ENCODE measurements at regions not wholly inside any gene's neighbourhood (a gene's known extent, or its start where the extent isn't known, plus 50 kb on each side); places are given as distances from the start of the nearest gene placed in this dataset.

DNA sequence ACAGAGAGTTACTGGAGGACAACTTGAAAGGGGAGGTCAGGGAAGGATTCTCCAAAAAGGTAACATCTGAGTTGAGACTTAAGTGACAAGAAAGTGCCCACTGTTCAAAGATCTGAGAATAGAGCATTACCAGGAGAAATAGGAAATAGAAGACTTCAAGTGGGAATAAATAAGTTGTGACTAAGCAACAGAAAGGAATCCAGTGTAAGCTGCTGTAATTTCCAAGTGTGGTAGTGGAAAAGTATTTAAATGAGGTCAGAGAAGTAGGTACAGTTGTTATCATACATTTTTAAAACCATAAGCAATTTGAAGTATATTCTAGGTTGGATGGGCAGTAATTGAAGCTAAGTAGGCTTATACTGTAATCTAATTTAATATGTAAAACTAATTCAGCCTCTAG, 211.9 kb downstream of the FBXO8 start (continued):
- TF ChIP-seq, protein P1, sequence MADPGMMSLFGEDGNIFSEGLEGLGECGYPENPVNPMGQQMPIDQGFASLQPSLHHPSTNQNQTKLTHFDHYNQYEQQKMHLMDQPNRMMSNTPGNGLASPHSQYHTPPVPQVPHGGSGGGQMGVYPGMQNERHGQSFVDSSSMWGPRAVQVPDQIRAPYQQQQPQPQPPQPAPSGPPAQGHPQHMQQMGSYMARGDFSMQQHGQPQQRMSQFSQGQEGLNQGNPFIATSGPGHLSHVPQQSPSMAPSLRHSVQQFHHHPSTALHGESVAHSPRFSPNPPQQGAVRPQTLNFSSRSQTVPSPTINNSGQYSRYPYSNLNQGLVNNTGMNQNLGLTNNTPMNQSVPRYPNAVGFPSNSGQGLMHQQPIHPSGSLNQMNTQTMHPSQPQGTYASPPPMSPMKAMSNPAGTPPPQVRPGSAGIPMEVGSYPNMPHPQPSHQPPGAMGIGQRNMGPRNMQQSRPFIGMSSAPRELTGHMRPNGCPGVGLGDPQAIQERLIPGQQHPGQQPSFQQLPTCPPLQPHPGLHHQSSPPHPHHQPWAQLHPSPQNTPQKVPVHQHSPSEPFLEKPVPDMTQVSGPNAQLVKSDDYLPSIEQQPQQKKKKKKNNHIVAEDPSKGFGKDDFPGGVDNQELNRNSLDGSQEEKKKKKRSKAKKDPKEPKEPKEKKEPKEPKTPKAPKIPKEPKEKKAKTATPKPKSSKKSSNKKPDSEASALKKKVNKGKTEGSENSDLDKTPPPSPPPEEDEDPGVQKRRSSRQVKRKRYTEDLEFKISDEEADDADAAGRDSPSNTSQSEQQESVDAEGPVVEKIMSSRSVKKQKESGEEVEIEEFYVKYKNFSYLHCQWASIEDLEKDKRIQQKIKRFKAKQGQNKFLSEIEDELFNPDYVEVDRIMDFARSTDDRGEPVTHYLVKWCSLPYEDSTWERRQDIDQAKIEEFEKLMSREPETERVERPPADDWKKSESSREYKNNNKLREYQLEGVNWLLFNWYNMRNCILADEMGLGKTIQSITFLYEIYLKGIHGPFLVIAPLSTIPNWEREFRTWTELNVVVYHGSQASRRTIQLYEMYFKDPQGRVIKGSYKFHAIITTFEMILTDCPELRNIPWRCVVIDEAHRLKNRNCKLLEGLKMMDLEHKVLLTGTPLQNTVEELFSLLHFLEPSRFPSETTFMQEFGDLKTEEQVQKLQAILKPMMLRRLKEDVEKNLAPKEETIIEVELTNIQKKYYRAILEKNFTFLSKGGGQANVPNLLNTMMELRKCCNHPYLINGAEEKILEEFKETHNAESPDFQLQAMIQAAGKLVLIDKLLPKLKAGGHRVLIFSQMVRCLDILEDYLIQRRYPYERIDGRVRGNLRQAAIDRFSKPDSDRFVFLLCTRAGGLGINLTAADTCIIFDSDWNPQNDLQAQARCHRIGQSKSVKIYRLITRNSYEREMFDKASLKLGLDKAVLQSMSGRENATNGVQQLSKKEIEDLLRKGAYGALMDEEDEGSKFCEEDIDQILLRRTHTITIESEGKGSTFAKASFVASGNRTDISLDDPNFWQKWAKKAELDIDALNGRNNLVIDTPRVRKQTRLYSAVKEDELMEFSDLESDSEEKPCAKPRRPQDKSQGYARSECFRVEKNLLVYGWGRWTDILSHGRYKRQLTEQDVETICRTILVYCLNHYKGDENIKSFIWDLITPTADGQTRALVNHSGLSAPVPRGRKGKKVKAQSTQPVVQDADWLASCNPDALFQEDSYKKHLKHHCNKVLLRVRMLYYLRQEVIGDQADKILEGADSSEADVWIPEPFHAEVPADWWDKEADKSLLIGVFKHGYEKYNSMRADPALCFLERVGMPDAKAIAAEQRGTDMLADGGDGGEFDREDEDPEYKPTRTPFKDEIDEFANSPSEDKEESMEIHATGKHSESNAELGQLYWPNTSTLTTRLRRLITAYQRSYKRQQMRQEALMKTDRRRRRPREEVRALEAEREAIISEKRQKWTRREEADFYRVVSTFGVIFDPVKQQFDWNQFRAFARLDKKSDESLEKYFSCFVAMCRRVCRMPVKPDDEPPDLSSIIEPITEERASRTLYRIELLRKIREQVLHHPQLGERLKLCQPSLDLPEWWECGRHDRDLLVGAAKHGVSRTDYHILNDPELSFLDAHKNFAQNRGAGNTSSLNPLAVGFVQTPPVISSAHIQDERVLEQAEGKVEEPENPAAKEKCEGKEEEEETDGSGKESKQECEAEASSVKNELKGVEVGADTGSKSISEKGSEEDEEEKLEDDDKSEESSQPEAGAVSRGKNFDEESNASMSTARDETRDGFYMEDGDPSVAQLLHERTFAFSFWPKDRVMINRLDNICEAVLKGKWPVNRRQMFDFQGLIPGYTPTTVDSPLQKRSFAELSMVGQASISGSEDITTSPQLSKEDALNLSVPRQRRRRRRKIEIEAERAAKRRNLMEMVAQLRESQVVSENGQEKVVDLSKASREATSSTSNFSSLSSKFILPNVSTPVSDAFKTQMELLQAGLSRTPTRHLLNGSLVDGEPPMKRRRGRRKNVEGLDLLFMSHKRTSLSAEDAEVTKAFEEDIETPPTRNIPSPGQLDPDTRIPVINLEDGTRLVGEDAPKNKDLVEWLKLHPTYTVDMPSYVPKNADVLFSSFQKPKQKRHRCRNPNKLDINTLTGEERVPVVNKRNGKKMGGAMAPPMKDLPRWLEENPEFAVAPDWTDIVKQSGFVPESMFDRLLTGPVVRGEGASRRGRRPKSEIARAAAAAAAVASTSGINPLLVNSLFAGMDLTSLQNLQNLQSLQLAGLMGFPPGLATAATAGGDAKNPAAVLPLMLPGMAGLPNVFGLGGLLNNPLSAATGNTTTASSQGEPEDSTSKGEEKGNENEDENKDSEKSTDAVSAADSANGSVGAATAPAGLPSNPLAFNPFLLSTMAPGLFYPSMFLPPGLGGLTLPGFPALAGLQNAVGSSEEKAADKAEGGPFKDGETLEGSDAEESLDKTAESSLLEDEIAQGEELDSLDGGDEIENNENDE (IDR thresholded peaks at IDR 0.05; ENCODE audit: insufficient replicate concordance, low read length), result no peak
- no peak for TF ChIP-seq KDM1A (IDR thresholded peaks at IDR 0.05; ENCODE audit: borderline replicate concordance, low read length)
- TF ChIP-seq MAFK (IDR thresholded peaks at IDR 0.05; ENCODE audit: low read depth, low read length), result no peak
- no peak for TF ChIP-seq YY1 (IDR thresholded peaks at IDR 0.05; ENCODE audit: low read depth, low read length)
- no peak for TF ChIP-seq SP1 (IDR thresholded peaks at IDR 0.05; ENCODE audit: low read depth, low read length)
- TF ChIP-seq POU5F1 (IDR thresholded peaks at IDR 0.05; ENCODE audit: low read depth, low read length), result no peak
- no peak for TF ChIP-seq POLR2AphosphoS5 (IDR thresholded peaks at IDR 0.05; ENCODE audit: low read depth, low read length)
